Embryonic facial prominence (tissue), 1 donor: ENCODE measurements at regions not wholly inside any gene's neighbourhood (a gene's known extent, or its start where the extent isn't known, plus 50 kb on each side); places are given as distances from the start of the nearest gene placed in this dataset.
A peak's percentile ranks its signal among the peaks of the same experiment; 100 is the strongest.

Experiments
- DNase-seq: peaks from one replicate; pipeline ENCODE4 v3.0.0-alpha.2; 2016; ENCODE audit errors: extremely low spot score

DNA sequence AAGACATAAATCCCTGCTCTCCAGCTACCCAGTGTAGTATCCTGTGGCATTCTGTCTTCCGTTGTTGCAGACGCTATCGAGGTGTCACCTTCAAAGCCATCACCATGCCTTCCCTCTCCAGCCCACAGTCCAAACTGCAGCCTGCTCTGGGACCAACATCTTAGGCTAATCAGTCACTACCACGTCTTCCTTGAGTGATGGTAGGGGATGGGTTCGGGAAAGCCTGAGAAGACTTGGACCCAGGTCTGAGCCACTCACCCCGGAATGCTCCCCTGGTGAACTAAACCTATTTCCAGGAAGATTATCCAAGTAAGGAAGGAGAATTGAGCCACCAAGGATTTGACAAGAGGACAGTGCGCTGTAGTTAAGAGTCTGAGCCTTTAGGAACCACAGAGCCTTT is 52.9 kb upstream of the IRX1 start:
- DNase-seq = no peak

DNA sequence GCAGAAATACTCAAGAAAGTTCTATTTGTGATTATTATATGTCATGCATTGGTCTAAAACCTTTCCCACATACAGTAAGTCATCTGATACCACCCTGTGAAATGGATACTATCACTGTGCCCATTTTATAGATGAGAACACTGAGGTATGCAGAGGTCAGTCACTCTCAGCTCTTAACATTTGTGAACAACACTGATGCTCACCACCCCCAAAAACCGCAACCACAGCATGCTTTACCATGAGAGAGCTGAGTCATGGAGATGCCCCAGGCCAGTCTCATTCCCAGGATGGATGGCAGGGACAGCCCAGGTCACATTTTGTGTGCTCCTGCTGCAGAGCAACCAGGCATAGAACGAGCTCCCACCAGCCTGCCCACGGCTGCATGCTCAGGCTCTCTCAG is 53.5 kb upstream of the IRX1 start:
- DNase-seq = no peak

DNA sequence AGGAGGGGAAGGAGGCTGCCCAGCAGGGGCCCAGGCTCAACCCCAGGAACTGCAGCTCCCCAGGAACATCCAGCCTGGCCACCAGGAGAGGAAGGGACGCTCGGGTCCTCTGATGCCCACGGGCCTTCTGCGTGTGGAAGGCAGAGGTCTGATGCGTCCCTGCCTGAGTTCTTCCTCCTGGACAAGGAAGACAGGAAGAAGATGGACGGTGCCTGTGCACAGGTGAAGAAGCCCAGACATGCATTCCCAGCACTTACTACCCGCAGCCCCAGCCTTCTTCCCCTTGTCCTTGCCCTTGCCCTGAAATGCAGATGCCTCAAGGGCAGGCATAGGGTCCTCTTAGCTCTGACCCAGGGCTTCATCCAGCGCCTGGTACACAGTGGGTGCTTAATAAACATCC is 56.7 kb upstream of the IRX1 start:
- no peak for DNase-seq

DNA sequence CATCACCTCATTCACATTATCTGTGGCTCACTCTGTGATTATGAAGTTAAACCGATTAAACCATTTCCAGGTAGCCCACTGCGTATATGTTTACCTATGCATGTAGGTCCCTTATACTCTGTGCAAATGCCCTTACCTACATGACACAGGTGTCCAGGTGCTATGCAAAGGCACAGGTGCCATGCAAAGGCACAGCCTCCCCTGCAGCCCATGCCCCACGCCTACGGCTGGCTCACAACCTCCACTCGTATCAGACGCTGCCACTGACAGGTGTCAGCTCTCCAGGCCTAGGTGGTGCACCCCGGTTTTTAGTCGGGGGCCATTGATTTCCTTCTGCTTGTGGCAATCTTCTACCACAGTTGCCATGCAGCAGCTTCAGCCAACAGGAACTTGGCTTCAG is 57.7 kb upstream of the IRX1 start:
- DNase-seq = no peak

DNA sequence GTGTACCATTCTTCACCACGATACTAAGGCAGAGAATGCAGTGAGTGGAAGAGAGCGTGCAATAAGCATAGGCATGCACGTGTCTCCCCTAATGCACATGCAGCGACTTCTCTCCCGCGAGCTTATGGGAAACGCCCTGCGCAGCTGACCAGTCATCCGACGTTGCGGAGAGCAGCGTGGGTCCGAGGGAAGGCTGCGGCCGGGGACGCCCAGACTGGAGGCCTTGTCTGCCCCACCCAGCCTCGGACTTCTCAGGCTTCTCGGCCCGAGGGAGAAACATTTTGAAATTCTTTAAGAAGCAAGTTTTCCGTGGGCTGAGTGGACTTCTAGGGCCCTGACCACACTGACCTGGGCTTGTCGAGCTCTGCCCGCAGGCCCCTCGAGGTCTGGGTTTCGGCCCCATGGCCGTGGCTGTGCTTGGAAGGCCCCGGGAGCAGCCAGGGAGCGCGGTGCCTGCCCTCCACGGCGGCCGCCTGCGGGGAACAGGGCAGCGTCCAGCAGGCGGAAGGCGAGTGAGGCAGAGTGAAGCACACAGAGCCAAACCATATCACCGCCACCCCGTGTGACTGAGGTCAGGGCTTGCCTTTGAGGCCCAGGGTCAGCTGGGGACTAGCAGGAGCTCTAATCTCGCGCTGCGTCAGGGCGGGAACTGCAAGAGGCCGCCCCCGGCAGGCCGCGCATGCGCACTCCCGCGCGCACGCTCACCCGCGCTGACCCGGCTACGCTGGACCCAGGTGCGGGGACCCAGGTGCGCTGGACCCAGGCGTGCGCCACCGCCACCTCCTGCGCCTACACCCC is 60.0 kb upstream of the IRX1 start:
- no peak for DNase-seq

DNA sequence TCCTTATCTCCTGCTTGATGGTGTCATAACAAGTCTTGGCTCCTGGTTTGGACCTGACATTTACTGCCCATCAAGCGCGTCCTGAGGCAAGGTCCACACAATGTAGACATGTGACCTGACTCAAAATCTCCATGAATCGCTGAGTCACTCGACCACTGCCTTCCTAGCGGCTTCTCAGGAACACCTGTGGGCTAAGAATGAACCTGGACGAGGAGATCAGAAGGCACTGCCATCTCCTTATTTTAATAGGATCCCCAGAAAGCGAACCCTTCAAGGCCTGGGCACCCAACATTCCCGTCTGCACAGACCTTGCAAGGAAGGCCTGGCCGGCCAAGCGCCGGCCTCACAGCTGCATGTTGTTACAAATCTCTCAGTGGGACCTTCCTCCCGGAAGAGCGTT is 60.6 kb upstream of the IRX1 start:
- no peak for DNase-seq

DNA sequence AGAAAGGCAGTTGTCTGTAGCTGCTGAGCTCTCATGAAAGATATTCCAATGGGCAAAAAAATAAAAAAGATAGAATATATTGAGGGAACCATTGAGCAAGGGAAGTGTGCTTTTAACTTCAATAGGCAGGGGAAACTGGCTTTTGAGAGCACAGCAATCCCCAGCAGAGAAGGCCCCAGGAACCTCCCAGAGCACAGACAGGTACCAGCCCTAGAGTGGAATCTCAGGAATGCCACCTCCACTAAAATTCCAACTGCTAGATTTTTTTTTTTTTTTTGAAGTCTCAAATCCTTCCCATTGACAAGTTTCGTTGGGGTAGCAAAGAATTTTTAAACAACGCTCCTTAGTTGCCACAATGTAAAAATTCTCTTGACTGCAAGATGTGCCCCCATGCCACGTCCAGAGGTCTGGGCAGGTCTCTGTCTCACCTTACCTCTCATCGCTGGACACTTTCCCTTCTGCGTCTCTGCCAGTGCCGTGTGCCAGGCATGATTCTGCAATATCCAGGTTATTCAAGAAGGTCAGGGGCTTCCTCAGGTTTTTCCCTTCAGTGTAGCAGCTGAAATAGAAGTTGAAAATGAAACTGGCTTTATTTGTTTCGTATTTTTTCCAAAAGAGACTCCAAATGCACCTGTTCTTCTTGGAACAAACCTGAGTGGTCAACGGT is 64.2 kb upstream of the IRX1 start:
- no peak for DNase-seq

DNA sequence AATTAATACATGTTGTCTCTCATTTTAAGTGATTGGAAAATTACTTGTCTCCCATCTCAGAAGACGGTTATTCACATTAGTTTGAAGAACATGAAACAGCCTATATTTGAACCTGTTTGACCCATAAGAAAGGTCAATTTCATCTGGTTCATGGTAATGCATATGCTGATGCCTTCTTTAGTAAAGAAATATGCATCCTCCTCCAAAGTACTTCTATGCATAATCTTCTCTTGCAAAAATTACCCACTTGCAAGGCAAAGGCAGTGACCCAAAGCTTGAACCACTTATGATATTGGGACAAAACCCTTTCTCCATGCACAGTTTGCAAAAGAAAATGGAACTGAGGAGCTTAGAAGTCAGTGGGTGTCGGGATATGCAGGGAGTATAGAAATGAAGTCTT is 65.4 kb upstream of the IRX1 start:
- no peak for DNase-seq

DNA sequence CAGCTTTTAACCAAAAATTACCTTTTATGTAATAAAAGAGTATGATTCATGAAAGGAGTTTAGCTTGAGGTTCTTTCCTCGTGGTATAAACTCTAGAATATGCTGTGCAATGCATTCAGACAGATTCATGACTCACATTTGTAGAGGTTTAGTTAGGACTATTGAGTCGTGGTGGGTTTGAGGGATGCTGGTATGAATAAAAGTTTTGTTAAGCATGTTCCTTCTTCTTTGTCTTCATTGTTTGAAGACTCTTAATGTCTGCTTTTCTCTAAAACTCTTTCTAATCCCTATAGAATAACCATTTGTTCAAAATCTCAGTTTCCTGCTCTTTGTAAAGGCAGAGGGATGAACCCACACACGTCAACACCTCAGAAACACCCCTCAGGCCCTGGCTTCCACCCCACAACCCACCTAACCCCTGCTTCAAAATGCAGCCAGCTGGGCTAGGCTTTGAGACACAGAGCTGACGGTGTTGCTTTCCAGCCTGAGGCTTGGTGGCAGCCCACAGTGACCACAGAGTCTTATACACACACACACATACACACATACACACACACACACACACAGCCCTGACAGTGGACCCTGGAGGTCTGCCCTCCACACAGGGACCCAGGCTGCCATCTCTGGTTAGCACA is 69.0 kb upstream of the IRX1 start:
- no peak for DNase-seq

DNA sequence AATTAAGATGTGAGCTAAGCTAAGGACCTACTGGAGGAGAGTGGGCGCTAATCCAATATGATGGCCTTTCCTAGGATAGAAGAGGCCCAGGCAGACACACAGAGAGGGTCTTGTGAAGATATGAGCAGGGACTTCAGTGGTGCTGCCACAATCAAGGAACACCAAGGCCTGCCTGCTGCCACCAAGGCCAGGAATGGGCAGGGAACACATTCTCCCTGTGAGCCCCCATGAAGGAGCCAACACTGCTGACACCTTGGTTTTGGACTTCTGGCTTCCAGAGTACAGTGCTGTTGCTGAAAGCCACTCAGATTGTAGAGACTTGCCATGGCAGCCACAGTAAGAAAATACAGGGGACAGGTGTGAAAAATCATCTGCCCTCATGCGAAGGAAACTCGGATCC is 73.1 kb upstream of the IRX1 start:
- DNase-seq = no peak

DNA sequence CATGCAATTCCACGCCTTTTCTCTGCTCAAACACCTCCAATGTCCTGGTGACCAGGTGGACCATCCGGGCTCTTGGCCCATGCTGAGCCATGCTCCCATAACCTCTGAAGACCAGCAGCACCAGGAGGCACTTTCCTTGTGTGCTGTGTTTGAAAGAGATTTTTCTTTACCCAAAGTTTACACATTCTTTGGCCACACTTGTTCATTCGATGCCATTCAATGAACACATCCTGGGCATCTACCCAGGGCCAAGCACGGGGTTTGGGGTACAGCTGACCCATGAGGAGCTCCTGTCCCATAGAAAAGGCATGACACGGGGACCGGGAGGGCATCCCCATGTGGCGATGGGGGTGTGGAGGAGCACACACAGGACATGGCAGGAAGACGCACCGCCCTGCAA is 77.1 kb upstream of the IRX1 start:
- no peak for DNase-seq

DNA sequence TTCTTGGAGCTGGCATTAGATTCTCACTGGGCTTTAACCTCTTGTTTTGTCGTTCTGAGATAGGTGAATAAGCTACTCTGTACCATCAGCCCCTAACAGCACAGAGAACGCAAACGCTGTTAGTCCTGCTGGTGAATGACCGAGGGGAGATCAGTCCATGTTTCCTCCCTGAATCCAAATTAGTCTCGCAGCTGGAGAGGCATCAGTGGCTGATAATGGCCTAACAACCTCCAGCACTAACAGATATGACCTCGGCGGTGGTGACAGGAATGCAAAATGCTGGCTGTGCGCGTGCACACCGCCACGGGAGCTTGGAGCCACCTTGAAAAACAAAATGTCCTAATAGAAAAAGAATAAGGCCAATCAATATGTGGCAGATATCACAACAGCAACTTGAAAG is 77.6 kb upstream of the IRX1 start:
- no peak for DNase-seq

DNA sequence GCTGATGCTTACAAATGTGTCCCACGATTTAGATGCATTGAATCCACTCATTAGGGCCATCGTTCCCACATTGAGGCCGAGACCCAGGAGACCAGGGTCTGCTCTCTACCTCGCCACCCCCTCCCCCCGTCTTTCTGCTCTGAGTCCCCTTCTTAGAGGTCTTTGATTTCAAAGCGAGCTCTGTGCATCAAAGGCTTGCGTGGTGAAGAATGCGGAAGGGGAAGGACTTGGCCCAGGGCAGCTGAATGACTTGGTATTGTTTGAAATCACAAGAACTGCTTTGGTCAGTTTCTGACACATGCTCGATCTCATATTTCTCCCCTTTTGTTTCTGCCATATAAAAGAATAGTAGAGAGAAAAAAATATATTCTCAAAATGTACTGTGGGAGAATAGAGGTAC is 78.3 kb upstream of the IRX1 start:
- no peak for DNase-seq

DNA sequence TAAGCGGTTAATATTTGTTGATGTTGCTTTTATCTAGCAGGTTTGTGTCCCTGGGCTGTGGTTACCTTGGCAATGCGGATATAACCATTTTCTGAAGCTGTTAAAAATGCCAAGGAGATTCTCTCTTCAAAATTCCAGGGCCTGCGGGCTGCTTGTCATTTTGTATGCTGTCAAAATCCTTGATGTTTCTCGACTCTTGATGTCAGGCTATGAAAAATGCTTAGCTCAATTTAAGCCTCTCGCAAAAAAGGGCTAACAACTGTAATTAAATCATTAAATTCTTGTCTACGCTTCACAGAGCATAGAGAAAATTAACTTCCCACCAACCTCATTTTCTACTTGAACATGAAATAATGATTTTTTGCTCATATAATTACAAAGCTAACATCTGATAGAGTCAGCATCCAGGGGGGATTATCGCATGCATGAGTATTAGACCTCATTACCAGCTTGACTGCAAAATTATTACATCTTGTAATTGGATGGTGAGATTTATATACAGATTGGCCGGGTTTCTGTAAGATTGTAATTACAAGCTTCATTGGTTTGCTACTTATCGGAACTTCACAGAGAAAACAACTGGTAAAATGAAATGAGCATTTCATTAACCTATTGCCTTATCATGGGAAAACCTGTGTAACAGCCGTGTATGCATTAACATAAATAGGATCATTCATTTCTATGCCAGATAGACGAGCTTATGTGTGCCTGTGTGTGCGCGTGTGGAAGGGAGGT is 83.1 kb upstream of the IRX1 start:
- no peak for DNase-seq

DNA sequence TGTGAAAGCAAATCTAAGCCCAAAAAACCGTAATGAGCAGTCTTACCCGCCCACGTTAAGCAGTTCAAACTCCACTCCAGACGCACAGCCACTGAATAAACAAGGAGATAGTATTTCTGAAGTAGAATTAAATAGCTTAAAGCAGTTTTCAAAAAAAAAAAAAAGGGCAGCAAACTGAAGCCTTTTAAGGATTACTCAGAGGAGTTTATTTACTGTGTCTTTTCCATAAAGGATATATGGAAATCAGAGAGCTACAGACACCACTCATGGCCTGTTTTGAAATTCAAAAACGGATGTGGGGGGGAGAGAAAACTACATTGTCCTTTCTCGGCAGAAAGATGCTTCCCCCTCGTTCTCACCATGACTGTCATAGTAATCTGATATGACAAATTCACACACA is 83.7 kb upstream of the IRX1 start:
- peak; percentile 37 for DNase-seq

DNA sequence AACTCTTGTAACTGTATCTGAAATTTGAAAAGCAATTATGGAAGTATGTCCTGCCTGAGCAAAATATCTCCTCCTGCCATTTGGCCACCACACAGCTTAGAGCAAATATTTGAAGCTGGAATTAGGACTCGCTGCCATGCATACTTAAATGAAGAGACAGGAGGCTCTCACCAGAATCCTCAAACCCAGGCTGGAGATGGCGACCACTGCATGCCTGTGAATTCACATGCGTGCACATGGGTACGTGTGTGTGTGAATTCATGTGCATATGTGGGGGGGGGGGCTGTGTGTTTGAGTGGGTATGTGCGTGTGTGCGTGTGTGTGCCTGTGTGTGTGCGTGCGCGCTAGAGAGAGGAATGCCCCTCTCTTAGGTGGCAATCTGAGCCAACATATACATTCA is 84.1 kb upstream of the IRX1 start:
- DNase-seq = no peak

DNA sequence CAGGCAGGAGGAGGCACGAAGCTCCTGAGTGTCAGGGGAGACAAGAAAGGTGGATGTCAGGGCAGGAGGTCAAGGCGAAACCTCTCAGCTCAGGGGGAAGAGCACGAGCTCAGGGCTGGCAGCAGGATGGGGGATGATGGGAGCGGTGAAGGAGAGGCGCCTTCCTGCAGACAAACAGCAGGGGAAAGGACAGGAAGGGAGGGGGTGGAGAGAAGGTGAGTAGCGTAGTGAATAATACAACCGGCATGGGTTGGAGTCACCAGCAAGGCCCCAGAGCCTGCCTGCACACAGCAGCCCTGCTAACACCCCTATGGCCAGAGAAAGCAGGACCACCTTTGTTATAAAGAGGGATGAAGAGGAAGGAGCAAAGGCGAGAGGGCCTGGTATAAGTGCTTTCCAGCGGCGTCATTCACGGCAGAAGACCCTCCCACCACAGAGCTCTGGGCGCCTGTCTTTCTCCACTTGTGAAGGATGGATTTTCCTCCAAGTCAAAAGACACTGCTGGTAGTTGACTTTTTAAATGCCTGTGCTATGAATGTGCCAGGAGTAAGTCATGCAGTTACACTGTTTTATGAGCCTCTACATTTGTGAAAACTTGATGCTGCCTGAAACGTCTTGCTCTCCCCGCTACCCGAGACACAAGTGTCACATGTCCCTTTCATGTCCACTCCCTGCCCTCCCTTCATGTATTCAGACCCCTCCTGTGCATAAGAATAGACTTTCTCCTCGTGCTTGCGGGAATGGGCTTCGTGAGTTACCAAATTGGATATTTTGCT is 84.8 kb upstream of the IRX1 start:
- no peak for DNase-seq

DNA sequence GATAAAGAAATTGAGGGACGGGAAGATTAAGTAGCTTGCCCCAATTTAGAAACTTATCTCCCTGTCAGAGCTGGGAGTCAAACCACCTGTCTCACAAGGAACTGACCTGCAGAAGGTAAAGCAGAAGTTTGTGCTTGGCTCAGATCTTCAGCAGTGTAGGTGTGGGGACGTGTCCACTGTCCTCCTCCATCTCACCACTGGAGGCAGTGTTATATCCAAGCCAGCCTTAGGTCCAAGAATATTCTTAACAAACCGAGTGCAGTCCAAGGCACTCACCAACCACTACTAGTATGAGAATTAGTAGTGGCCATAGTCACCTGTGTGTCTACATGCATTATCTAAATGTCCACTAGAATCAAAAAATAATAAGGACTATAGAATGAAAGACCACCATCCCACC is 86.3 kb upstream of the IRX1 start:
- DNase-seq = no peak

DNA sequence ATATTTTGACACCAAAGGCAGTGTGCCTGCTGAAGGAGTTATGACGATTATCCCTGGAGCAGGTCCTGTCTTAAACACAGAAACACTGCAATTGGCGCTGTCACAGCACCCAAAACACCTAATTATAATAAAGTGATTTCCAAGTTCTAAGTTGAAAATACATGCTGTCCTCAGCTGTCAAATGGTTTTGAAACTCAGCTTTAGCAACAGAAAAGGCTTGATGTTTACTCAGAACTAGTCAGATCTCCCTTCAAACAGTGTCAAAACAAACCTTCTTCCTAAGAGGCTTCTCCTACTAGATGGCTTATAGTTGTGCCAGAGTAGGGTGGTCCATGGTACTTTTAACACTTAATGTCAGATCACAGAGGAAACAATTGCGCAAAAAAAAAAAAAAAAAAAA is 87.2 kb upstream of the IRX1 start:
- no peak for DNase-seq

DNA sequence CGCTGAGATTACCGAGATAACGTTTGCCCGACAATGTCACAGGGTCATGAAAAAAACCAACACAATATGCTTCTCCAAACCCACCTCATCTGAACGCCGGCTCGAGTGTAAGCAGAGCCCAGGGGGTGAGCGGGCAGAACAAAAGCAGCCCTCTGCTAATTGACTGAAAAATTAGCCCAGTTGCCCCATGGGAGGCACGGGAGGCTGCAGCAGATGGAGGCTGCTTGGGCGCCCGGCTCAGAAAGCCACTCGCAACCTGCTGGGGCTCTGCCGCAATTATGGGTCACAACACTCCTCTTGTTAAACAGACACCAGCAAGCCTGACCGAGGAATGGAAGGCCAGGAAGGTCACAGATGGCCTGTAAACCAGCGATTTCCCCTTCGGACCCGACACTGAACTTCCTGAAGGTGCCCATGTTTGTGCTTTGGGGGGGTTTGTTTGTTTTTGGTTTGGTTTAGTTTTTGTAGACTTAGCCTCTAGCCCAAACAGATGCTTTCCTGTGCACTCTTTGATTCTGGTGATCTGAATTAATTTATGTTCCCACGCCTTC is 104.6 kb upstream of the IRX1 start:
- no peak for DNase-seq

DNA sequence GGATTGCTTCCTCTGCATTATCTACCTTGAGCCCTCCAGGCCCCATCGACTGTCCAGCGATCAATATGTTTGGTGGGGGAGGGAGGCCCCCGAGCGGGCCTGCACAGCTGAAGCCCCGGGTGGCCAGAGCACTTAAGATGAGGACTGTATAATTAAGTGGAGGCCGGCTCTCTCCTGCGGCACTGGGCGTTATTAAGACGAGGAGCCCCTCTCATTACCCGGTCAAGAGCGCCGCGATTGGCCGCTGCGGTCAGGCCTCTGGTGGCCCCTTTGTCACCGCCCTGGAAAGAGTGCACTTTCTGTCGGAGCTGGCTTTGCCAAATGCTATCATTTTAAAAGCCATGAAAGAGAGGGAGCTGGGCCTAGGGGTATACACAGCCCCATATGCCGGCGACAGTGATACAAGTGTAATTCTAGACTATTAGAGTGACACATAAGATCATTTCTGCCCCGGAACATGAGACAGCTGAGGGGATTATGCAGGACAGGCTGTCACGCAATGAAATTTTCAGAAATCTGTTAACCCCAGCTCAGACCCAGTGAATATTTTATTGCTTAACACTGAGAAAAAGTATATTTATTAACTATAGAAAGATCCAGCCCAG is 106.3 kb upstream of the IRX1 start:
- no peak for DNase-seq
